GM12892 (cell line): ENCODE measurements at regions not wholly inside any gene's neighbourhood (a gene's known extent, or its start where the extent isn't known, plus 50 kb on each side); places are given as distances from the start of the nearest gene placed in this dataset.

Experiments
- POLR2A ChIP-seq: IDR thresholded peaks from 2 replicates; pipeline ENCODE4 v1.6.1; 2011; ENCODE audit warnings: low read depth, low read length, control low read depth
- TAF1 ChIP-seq: IDR thresholded peaks from 2 replicates; pipeline ENCODE4 v1.6.1; 2011; ENCODE audit warnings: low read depth, mild to moderate bottlenecking, control low read depth, low read length, borderline replicate concordance

GRCh38 chrX:125782184-125782583, 383.9 kb downstream of the DCAF12L2 start:
- TF ChIP-seq TAF1 (no peak), POLR2A (no peak)
